ENCODE measurements at regions not wholly inside any gene's neighbourhood (a gene's known extent, or its start where the extent isn't known, plus 50 kb on each side); places are given as distances from the start of the nearest gene placed in this dataset.
"Not testable (repeated sequence)": the region's sequence is repeated elsewhere in the genome, so short reads cannot be mapped to it uniquely, and the experiment has no call there.

- no peak for DNase-seq
Measured at GRCh38 chr5:142542078-142542477, 143.8 kb downstream of the FGF1 start.

- DNase-seq, result no peak
Measured at GRCh38 chr5:142540922-142541422, 144.9 kb downstream of the FGF1 start.

- no peak for DNase-seq
Measured at GRCh38 chr5:142539154-142539740, 146.6 kb downstream of the FGF1 start.

- no peak for DNase-seq
Measured at GRCh38 chr5:142537938-142538337, 148.0 kb downstream of the FGF1 start.

GRCh38 chr5:142532781-142533176 lies 153.1 kb downstream of the FGF1 start:
- DNase-seq, result no peak

- DNase-seq, result no peak
Measured at GRCh38 chr5:142531977-142532780, 153.7 kb downstream of the FGF1 start.

GRCh38 chr5:142530904-142531303 lies 155.0 kb downstream of the FGF1 start:
- no peak for DNase-seq

GRCh38 chr5:142529626-142530278 lies 156.1 kb downstream of the FGF1 start:
- no peak for DNase-seq

GRCh38 chr5:142527664-142528295 lies 158.1 kb downstream of the FGF1 start:
- no peak for DNase-seq

GRCh38 chr5:142527234-142527633 lies 158.7 kb downstream of the FGF1 start:
- no peak for DNase-seq

- no peak for DNase-seq
Measured at GRCh38 chr5:142522983-142523382, 162.9 kb downstream of the FGF1 start.

GRCh38 chr5:142521706-142522105 lies 164.2 kb downstream of the FGF1 start:
- DNase-seq, result no peak

GRCh38 chr5:142520885-142521284 lies 165.0 kb downstream of the FGF1 start:
- no peak for DNase-seq

- DNase-seq, result not testable (repeated sequence)
Measured at GRCh38 chr5:142519913-142520312, 166.0 kb downstream of the FGF1 start.

GRCh38 chr5:142517840-142518239 lies 168.1 kb downstream of the FGF1 start:
- no peak for DNase-seq

- no peak for DNase-seq
Measured at GRCh38 chr5:142516732-142517131, 169.2 kb downstream of the FGF1 start.

- no peak for DNase-seq
Measured at GRCh38 chr5:142515036-142515435, 170.9 kb downstream of the FGF1 start.

GRCh38 chr5:142514196-142514595 lies 171.7 kb downstream of the FGF1 start:
- no peak for DNase-seq

- no peak for DNase-seq
Measured at GRCh38 chr5:142512043-142513042, 173.5 kb downstream of the FGF1 start.

GRCh38 chr5:142511358-142511757 lies 174.5 kb downstream of the FGF1 start:
- DNase-seq, result no peak

GRCh38 chr5:142509026-142509425 lies 176.9 kb downstream of the FGF1 start:
- no peak for DNase-seq

- no peak for DNase-seq
Measured at GRCh38 chr5:142508591-142508990, 177.3 kb downstream of the FGF1 start.
